GM12874 (cell line): ENCODE measurements at regions not wholly inside any gene's neighbourhood (a gene's known extent, or its start where the extent isn't known, plus 50 kb on each side); places are given as distances from the start of the nearest gene placed in this dataset.

ENCODE experiments used
- CTCF ChIP-seq: IDR thresholded peaks from 2 replicates; pipeline ENCODE4 v1.5.1; 2011; ENCODE audit warnings: low read depth, mild to moderate bottlenecking, control low read depth, low read length, moderate library complexity; ENCODE audit not compliant: insufficient read depth

- no peak for TF ChIP-seq CTCF
These were observed 70.1 kb downstream of the ZNF330 start for GRCh38 chr4:141290771-141291170.

GRCh38 chr4:141294306-141294705 lies 73.6 kb downstream of the ZNF330 start:
- TF ChIP-seq CTCF, result no peak

- no peak for TF ChIP-seq CTCF
These were observed 80.5 kb downstream of the ZNF330 start for GRCh38 chr4:141301216-141301615.

GRCh38 chr4:141302924-141303323 lies 82.2 kb downstream of the ZNF330 start:
- no peak for TF ChIP-seq CTCF

- TF ChIP-seq CTCF, result no peak
These were observed 83.7 kb downstream of the ZNF330 start for GRCh38 chr4:141304346-141304745.

- no peak for TF ChIP-seq CTCF
These were observed 85.6 kb downstream of the ZNF330 start for GRCh38 chr4:141306331-141306730.

GRCh38 chr4:141307241-141307689 lies 86.6 kb downstream of the ZNF330 start:
- TF ChIP-seq CTCF, result peak; percentile 83

- no peak for TF ChIP-seq CTCF
These were observed 89.2 kb downstream of the ZNF330 start for GRCh38 chr4:141309874-141310273.
